CD14-positive monocyte (primary cell): ENCODE measurements at regions not wholly inside any gene's neighbourhood (a gene's known extent, or its start where the extent isn't known, plus 50 kb on each side); places are given as distances from the start of the nearest gene placed in this dataset.

Experiments used
- DNase-seq, 3 donors: peaks; one replicate each; pipeline ENCODE4 v3.0.0-alpha.2; 2011 to 2022
- H2AFZ ChIP-seq: 2 replicates; pipeline ENCODE4 v1.6.0; 2012; ENCODE audit warnings: mild to moderate bottlenecking, low read depth, low read length, inconsistent platforms; ENCODE audit not compliant: insufficient read depth, poor library complexity, severe bottlenecking
- H3K27ac ChIP-seq, 2 donors: 1 replicate in 1 of 2; 2 replicates in 1 of 2; pipeline ENCODE4 v1.5.1; 2012 to 2013; ENCODE audit warnings: low read length in 2 of 2, control low read depth in 1 of 2, inconsistent platforms in 1 of 2, low read depth in 1 of 2, mild to moderate bottlenecking in 1 of 2
- H3K27me3 ChIP-seq, 2 donors: one replicate each; pipeline versions ENCODE4 v1.6.0 to v1.6.1; 2011 to 2013; ENCODE audit warnings: low read length in 2 of 2; ENCODE audit not compliant: control insufficient read depth in 2 of 2, insufficient read depth in 2 of 2
- H3K36me3 ChIP-seq, 2 donors: replicated peaks in 1 of 2; 1 replicate in 1 of 2; 2 replicates in 1 of 2; pipeline versions ENCODE4 v1.5.1 to v1.6.1; 2012 to 2013; ENCODE audit warnings: low read length in 2 of 2, control low read depth in 1 of 2, inconsistent platforms in 1 of 2, mild to moderate bottlenecking in 1 of 2; ENCODE audit not compliant: insufficient read depth in 2 of 2, control insufficient read depth in 1 of 2
- H3K4me1 ChIP-seq, 2 donors: 1 replicate in 1 of 2; 2 replicates in 1 of 2; pipeline versions ENCODE4 v1.5.1 to v1.6.1; 2012 to 2013; ENCODE audit warnings: low read length in 2 of 2, control low read depth in 1 of 2, inconsistent platforms in 1 of 2, mild to moderate bottlenecking in 1 of 2, moderate library complexity in 1 of 2; ENCODE audit not compliant: insufficient read depth in 2 of 2, control insufficient read depth in 1 of 2
- H3K4me2 ChIP-seq: replicated peaks from 2 replicates; pipeline ENCODE3; 2012; ENCODE audit warnings: low read length, moderate library complexity, mild to moderate bottlenecking; ENCODE audit not compliant: poor library complexity, severe bottlenecking; ENCODE audit errors: extremely low read depth
- H3K4me3 ChIP-seq, 3 experiments: fragments of 200-600 bp in 1 of 3; sonication (generic) in 1 of 3; replicated peaks in 1 of 3; 1 replicate in 2 of 3; 2 replicates in 1 of 3; pipeline ENCODE4 v1.5.1; 2011 to 2013; ENCODE audit warnings: low read length in 3 of 3, mild to moderate bottlenecking in 3 of 3, control low read depth in 2 of 3, low read depth in 2 of 3, inconsistent platforms in 1 of 3, moderate library complexity in 1 of 3
- H3K79me2 ChIP-seq: 2 replicates; pipeline ENCODE4 v1.6.0; 2012; ENCODE audit warnings: mild to moderate bottlenecking, control low read depth, inconsistent platforms, low read length, moderate library complexity; ENCODE audit not compliant: insufficient read depth
- H3K9ac ChIP-seq: 2 replicates; pipeline ENCODE4 v1.6.0; 2017; ENCODE audit warnings: low read length, mild to moderate bottlenecking; ENCODE audit not compliant: insufficient read depth, poor library complexity, severe bottlenecking
- H3K9me3 ChIP-seq, 2 donors: replicated peaks in 1 of 2; 1 replicate in 1 of 2; 2 replicates in 1 of 2; pipeline versions ENCODE4 v1.5.1 to v1.6.1; 2012 to 2013; ENCODE audit warnings: low read length in 2 of 2, control low read depth in 1 of 2; ENCODE audit not compliant: control insufficient read depth in 1 of 2, insufficient read depth in 1 of 2
- H4K20me1 ChIP-seq: 2 replicates; pipeline ENCODE4 v1.6.0; 2012; ENCODE audit warnings: mild to moderate bottlenecking, low read length, control low read depth, moderate library complexity; ENCODE audit not compliant: insufficient read depth
- H3K27ac Mint-ChIP-seq, 7 donors: one replicate each; pipeline ENCODE4 v1.8.0; 2020; ENCODE audit warnings: mild to moderate bottlenecking in 7 of 7, mixed read lengths in 7 of 7, moderate library complexity in 6 of 7, inconsistent platforms in 2 of 7
- H3K27me3 Mint-ChIP-seq, 3 donors: one replicate each; pipeline ENCODE4 v1.8.0; 2021 to 2022; ENCODE audit warnings: low read depth in 3 of 3, mild to moderate bottlenecking in 3 of 3, mixed read lengths in 3 of 3, moderate library complexity in 3 of 3, inconsistent platforms in 1 of 3
- H3K36me3 Mint-ChIP-seq, 2 donors: one replicate each; pipeline ENCODE4 v1.8.0; 2020; ENCODE audit warnings: mixed read lengths in 2 of 2, inconsistent platforms in 1 of 2, mild to moderate bottlenecking in 1 of 2
- H3K4me1 Mint-ChIP-seq: one replicate; pipeline ENCODE4 v1.8.0; 2020; ENCODE audit warnings: mild to moderate bottlenecking, mixed read lengths
- H3K4me3 Mint-ChIP-seq, 2 donors: one replicate each; pipeline ENCODE4 v1.8.0; 2020; ENCODE audit warnings: mild to moderate bottlenecking in 2 of 2, mixed read lengths in 2 of 2, moderate library complexity in 1 of 2
- H3K9me3 Mint-ChIP-seq, 7 donors: one replicate each; pipeline ENCODE4 v1.8.0; 2020 to 2022; ENCODE audit warnings: mixed read lengths in 7 of 7, mild to moderate bottlenecking in 6 of 7, moderate library complexity in 6 of 7, inconsistent platforms in 2 of 7
- WGBS: methylation state at CpG from one replicate; pipeline ENCODE4 v1.1.5; 2013; ENCODE audit warnings: missing lambda C conversion rate; ENCODE audit not compliant: insufficient coverage; 5-methylcytosine and 5-hydroxymethylcytosine counted together
- intact Hi-C, 2 donors: fragments of 100-400 bp; cut with micrococcal nuclease; formaldehyde crosslinking; loops; one replicate each; pipeline versions ENCODE4 v1.15.0 to v1.15.1; 2023
- TF ChIP-seq, protein P1 (sequence below): fragments of 200-600 bp; IDR thresholded peaks from one replicate; pipeline ENCODE4 v1.8.0; 2022; ENCODE audit warnings: antibody characterized with exemption, mild to moderate bottlenecking

GRCh38 chr7:67875558-67875957, 878.9 kb downstream of the TYW1 start:
- Mint-ChIP-seq H3K9me3 (peaks cover 7 to 44% (median 16%) of the 10 kb centered on the region in 7 donors), H3K36me3 (no peaks in the 10 kb centered on the region), H3K27me3 (peaks cover 0 to 3% (median 0%) of the 10 kb centered on the region in 3 donors), H3K4me1 (no peaks in the 10 kb centered on the region), H3K4me3 (no peak overlapping the region), H3K27ac (no peak overlapping the region)
- Histone ChIP-seq H3K79me2 (no peaks in the 10 kb centered on the region), H2AFZ (no peak overlapping the region), H3K27me3 (no peaks in the 10 kb centered on the region), H3K4me1 (no peaks in the 10 kb centered on the region), H4K20me1 (no peaks in the 10 kb centered on the region), H3K27ac (no peak overlapping the region), H3K4me2 (no peak overlapping the region), H3K36me3 (no peaks in the 10 kb centered on the region), H3K9ac (no peak overlapping the region), H3K4me3 (no peak overlapping the region), H3K9me3 (peaks cover 22 to 33% of the 10 kb centered on the region in 2 donors)
- intact Hi-C loops = no loop called here
- WGBS = 73% methylated on average over 3 of the region's 4 CpGs
- DNase-seq = no peak
- TF ChIP-seq, protein P1, sequence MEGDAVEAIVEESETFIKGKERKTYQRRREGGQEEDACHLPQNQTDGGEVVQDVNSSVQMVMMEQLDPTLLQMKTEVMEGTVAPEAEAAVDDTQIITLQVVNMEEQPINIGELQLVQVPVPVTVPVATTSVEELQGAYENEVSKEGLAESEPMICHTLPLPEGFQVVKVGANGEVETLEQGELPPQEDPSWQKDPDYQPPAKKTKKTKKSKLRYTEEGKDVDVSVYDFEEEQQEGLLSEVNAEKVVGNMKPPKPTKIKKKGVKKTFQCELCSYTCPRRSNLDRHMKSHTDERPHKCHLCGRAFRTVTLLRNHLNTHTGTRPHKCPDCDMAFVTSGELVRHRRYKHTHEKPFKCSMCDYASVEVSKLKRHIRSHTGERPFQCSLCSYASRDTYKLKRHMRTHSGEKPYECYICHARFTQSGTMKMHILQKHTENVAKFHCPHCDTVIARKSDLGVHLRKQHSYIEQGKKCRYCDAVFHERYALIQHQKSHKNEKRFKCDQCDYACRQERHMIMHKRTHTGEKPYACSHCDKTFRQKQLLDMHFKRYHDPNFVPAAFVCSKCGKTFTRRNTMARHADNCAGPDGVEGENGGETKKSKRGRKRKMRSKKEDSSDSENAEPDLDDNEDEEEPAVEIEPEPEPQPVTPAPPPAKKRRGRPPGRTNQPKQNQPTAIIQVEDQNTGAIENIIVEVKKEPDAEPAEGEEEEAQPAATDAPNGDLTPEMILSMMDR = no peak

GRCh38 chr7:67878808-67879207, 882.2 kb downstream of the TYW1 start:
- no peak overlapping the region for H3K4me3 Mint-ChIP-seq
- H3K4me1 ChIP-seq = no peaks in the 10 kb centered on the region
- H3K9me3 ChIP-seq = peaks cover 27 to 37% of the 10 kb centered on the region in 2 donors
- no peak overlapping the region for H3K27ac ChIP-seq
- peak overlapping the region in 1 of 7 donors; percentile 16 for H3K27ac Mint-ChIP-seq
- H3K79me2 ChIP-seq = no peaks in the 10 kb centered on the region
- no peaks in the 10 kb centered on the region for H3K27me3 ChIP-seq
- WGBS = 92% methylated on average over 3 of the region's 8 CpGs
- no peaks in the 10 kb centered on the region for H4K20me1 ChIP-seq
- no peak overlapping the region for H3K9ac ChIP-seq
- no peaks in the 10 kb centered on the region for H3K36me3 ChIP-seq
- no peak overlapping the region for H3K4me2 ChIP-seq
- TF ChIP-seq, protein P1 = no peak
- H3K27me3 Mint-ChIP-seq = peaks cover 0 to 3% (median 0%) of the 10 kb centered on the region in 3 donors
- H3K4me3 ChIP-seq = no peak overlapping the region
- no peak overlapping the region for H2AFZ ChIP-seq
- no peak for DNase-seq
- H3K36me3 Mint-ChIP-seq = no peaks in the 10 kb centered on the region
- H3K9me3 Mint-ChIP-seq = peaks cover 13 to 65% (median 22%) of the 10 kb centered on the region in 7 donors
- H3K4me1 Mint-ChIP-seq = no peaks in the 10 kb centered on the region
- intact Hi-C loops = no loop called here
